DND-41 (cell line): ENCODE measurements at regions not wholly inside any gene's neighbourhood (a gene's known extent, or its start where the extent isn't known, plus 50 kb on each side); places are given as distances from the start of the nearest gene placed in this dataset.

Experiments
- ATAC-seq: fragments of 200-7000 bp; cut with Tn5 transposase; 3 replicates; pipeline ENCODE4 v1.9.1; 2021; ENCODE audit warnings: low read depth; ENCODE audit not compliant: insufficient read depth
- DNase-seq: peaks from one replicate; pipeline ENCODE4 v3.0.0-alpha.2; 2020
- H2AFZ ChIP-seq: 2 replicates; pipeline ENCODE4 v1.6.0; 2012; ENCODE audit warnings: low read depth, low read length
- H3K27ac ChIP-seq: 2 replicates; pipeline ENCODE4 v1.5.1; 2012; ENCODE audit warnings: low read length, inconsistent platforms
- H3K27me3 ChIP-seq: fragments of 200-600 bp; sonication (generic); 2 replicates; pipeline ENCODE4 v1.6.0; 2012; ENCODE audit warnings: low read length, mild to moderate bottlenecking, inconsistent platforms; ENCODE audit not compliant: insufficient read depth, poor library complexity
- H3K36me3 ChIP-seq: 2 replicates; pipeline ENCODE4 v1.5.1; 2012; ENCODE audit warnings: low read length, inconsistent platforms; ENCODE audit not compliant: insufficient read depth
- H3K4me1 ChIP-seq: 2 replicates; pipeline ENCODE4 v1.5.1; 2012; ENCODE audit warnings: mild to moderate bottlenecking, low read length; ENCODE audit not compliant: insufficient read depth
- H3K4me2 ChIP-seq: 2 replicates; pipeline ENCODE4 v1.6.0; 2012; ENCODE audit warnings: mild to moderate bottlenecking, moderate library complexity, low read length, inconsistent platforms; ENCODE audit not compliant: insufficient read depth
- H3K4me3 ChIP-seq, 2 experiments: fragments of 200-600 bp in 1 of 2; shearing (Covaris generic) in 1 of 2; 2 replicates each; pipeline ENCODE4 v1.5.1; 2012 to 2016; ENCODE audit warnings: inconsistent platforms in 2 of 2, low read length in 2 of 2, mild to moderate bottlenecking in 2 of 2, low read depth in 1 of 2, moderate library complexity in 1 of 2
- H3K79me2 ChIP-seq: 2 replicates; pipeline ENCODE4 v1.6.0; 2012; ENCODE audit warnings: low read length, inconsistent platforms; ENCODE audit not compliant: insufficient read depth
- H3K9ac ChIP-seq: 2 replicates; pipeline ENCODE4 v1.6.0; 2012; ENCODE audit warnings: low read depth, mild to moderate bottlenecking, inconsistent platforms, low read length, moderate library complexity
- H3K9me3 ChIP-seq: 2 replicates; pipeline ENCODE4 v1.5.1; 2012; ENCODE audit warnings: low read length, moderate library complexity, mild to moderate bottlenecking, inconsistent platforms; ENCODE audit not compliant: insufficient read depth, severe bottlenecking
- H4K20me1 ChIP-seq: 2 replicates; pipeline ENCODE4 v1.6.0; 2012; ENCODE audit warnings: low read length; ENCODE audit not compliant: insufficient read depth
- CTCF ChIP-seq: IDR thresholded peaks from 2 replicates; pipeline ENCODE4 v1.5.1; 2012; ENCODE audit warnings: borderline replicate concordance, low read length, moderate library complexity, mild to moderate bottlenecking; ENCODE audit not compliant: poor library complexity, severe bottlenecking; ENCODE audit errors: extremely low read depth
- EZH2 ChIP-seq: IDR thresholded peaks from 3 replicates; pipeline ENCODE4 v1.6.1; 2012; ENCODE audit warnings: borderline replicate concordance, low read depth, mild to moderate bottlenecking, moderate library complexity, low read length, inconsistent platforms; ENCODE audit not compliant: severe bottlenecking

- DNase-seq (no peak), ATAC-seq (no peak)
- no peaks in the 10 kb centered on the region for H3K9me3 ChIP-seq
- H3K79me2 ChIP-seq, result no peaks in the 10 kb centered on the region
- no peak overlapping the region for H3K27ac ChIP-seq
- H3K36me3 ChIP-seq, result no peaks in the 10 kb centered on the region
- H4K20me1 ChIP-seq, result no peaks in the 10 kb centered on the region
- H3K4me1 ChIP-seq, result no peaks in the 10 kb centered on the region
- H2AFZ ChIP-seq, result no peak overlapping the region
- no peak overlapping the region for H3K4me3 ChIP-seq
- no peak overlapping the region for H3K9ac ChIP-seq
- no peak overlapping the region for H3K4me2 ChIP-seq
- peaks cover 3% of the 10 kb centered on the region for H3K27me3 ChIP-seq
- TF ChIP-seq CTCF (no peak), EZH2 (no peak)
Measured at GRCh38 chr12:88737838-88738472, 157.7 kb upstream of the KITLG start.

GRCh38 chr12:88736031-88736430 lies 155.8 kb upstream of the KITLG start:
- Histone ChIP-seq H2AFZ (no peak overlapping the region), H3K9me3 (no peaks in the 10 kb centered on the region), H3K79me2 (no peaks in the 10 kb centered on the region), H3K36me3 (no peaks in the 10 kb centered on the region), H3K4me1 (no peaks in the 10 kb centered on the region), H4K20me1 (no peaks in the 10 kb centered on the region), H3K4me2 (no peak overlapping the region), H3K9ac (no peak overlapping the region), H3K27me3 (peaks cover 3% of the 10 kb centered on the region), H3K4me3 (no peak overlapping the region), H3K27ac (no peak overlapping the region)
- no peak for ATAC-seq
- TF ChIP-seq CTCF (no peak), EZH2 (no peak)
- no peak for DNase-seq

- no peak overlapping the region for H2AFZ ChIP-seq
- H3K27me3 ChIP-seq, result peaks cover 3% of the 10 kb centered on the region
- H3K79me2 ChIP-seq, result no peaks in the 10 kb centered on the region
- H4K20me1 ChIP-seq, result no peaks in the 10 kb centered on the region
- H3K27ac ChIP-seq, result no peak overlapping the region
- no peak overlapping the region for H3K4me2 ChIP-seq
- DNase-seq (no peak), ATAC-seq (no peak)
- no peak for TF ChIP-seq CTCF
- TF ChIP-seq EZH2, result no peak
- H3K9ac ChIP-seq, result no peak overlapping the region
- no peaks in the 10 kb centered on the region for H3K4me1 ChIP-seq
- H3K36me3 ChIP-seq, result no peaks in the 10 kb centered on the region
- H3K9me3 ChIP-seq, result no peaks in the 10 kb centered on the region
- H3K4me3 ChIP-seq, result no peak overlapping the region
Measured at GRCh38 chr12:88733008-88733407, 152.7 kb upstream of the KITLG start.

GRCh38 chr12:88729196-88729595 lies 148.9 kb upstream of the KITLG start:
- H3K9ac ChIP-seq, result no peak overlapping the region
- H3K9me3 ChIP-seq, result no peaks in the 10 kb centered on the region
- H4K20me1 ChIP-seq, result no peaks in the 10 kb centered on the region
- no peaks in the 10 kb centered on the region for H3K36me3 ChIP-seq
- no peak for DNase-seq
- H3K4me1 ChIP-seq, result no peaks in the 10 kb centered on the region
- ATAC-seq, result no peak
- no peak overlapping the region for H3K27ac ChIP-seq
- H3K27me3 ChIP-seq, result peaks cover 4% of the 10 kb centered on the region
- no peak overlapping the region for H2AFZ ChIP-seq
- TF ChIP-seq EZH2, result no peak
- TF ChIP-seq CTCF, result no peak
- no peak overlapping the region for H3K4me3 ChIP-seq
- H3K79me2 ChIP-seq, result no peaks in the 10 kb centered on the region
- no peak overlapping the region for H3K4me2 ChIP-seq
